SK-MEL-5 (cell line): ENCODE measurements at regions not wholly inside any gene's neighbourhood (a gene's known extent, or its start where the extent isn't known, plus 50 kb on each side); places are given as distances from the start of the nearest gene placed in this dataset.

ENCODE experiments used
- DNase-seq: peaks from one replicate; pipeline ENCODE4 v3.0.0-alpha.2; 2016; ENCODE audit warnings: low read depth, low spot score
- in situ Hi-C: cut with HindIII; loops from 2 replicates; pipeline ENCODE4 v1.10.0; 2016; ENCODE audit warnings: low sequenced_read_pairs, high pct_unique_total_duplicates, low pct_unique_long_range_greater_than_20kb

GRCh38 chr4:31598639-31599038, 878.5 kb downstream of the PCDH7 start:
- no peak for DNase-seq
- in situ Hi-C loops = no loop called here

- in situ Hi-C loops = no loop called here
- DNase-seq = no peak
Observed at GRCh38 chr4:31601793-31602192, 881.6 kb downstream of the PCDH7 start.

- in situ Hi-C loops = no loop called here
- DNase-seq = no peak
Observed at GRCh38 chr4:31613946-31614623, 893.9 kb downstream of the PCDH7 start.

GRCh38 chr4:31617667-31618066, 897.5 kb downstream of the PCDH7 start:
- no peak for DNase-seq
- in situ Hi-C loops = no loop called here

GRCh38 chr4:31620476-31620875, 900.3 kb downstream of the PCDH7 start:
- in situ Hi-C loops = no loop called here
- no peak for DNase-seq

GRCh38 chr4:31645236-31645635, 925.1 kb downstream of the PCDH7 start:
- no peak for DNase-seq
- in situ Hi-C loops = no loop called here

- in situ Hi-C loops = no loop called here
- peak; percentile 59 for DNase-seq
Observed at GRCh38 chr4:31647786-31648185, 927.6 kb downstream of the PCDH7 start.

- in situ Hi-C loops = no loop called here
Observed at GRCh38 chr4:31649878-31650277, 929.7 kb downstream of the PCDH7 start.

GRCh38 chr4:31651541-31651940, 931.4 kb downstream of the PCDH7 start:
- DNase-seq = peak; percentile 61
- in situ Hi-C loops = no loop called here

More at GRCh38 chr4:31649878-31650277, 929.7 kb downstream of the PCDH7 start:
- DNase-seq = no peak

GRCh38 chr4:31655328-31655727, 935.2 kb downstream of the PCDH7 start:
- in situ Hi-C loops = no loop called here
- no peak for DNase-seq

- in situ Hi-C loops = no loop called here
- DNase-seq = no peak
Observed at GRCh38 chr4:31657859-31658570, 937.8 kb downstream of the PCDH7 start.

GRCh38 chr4:31660916-31661315, 940.7 kb downstream of the PCDH7 start:
- no peak for DNase-seq
- in situ Hi-C loops = no loop called here

GRCh38 chr4:31662951-31663350, 942.8 kb downstream of the PCDH7 start:
- in situ Hi-C loops = no loop called here
- peak; percentile 80 for DNase-seq

GRCh38 chr4:31667686-31668085, 947.5 kb downstream of the PCDH7 start:
- in situ Hi-C loops = no loop called here
- no peak for DNase-seq

- in situ Hi-C loops = no loop called here
- peak; percentile 68 for DNase-seq
Observed at GRCh38 chr4:31674313-31674947, 954.3 kb downstream of the PCDH7 start.

GRCh38 chr4:31678356-31678755, 958.2 kb downstream of the PCDH7 start:
- in situ Hi-C loops = no loop called here
- no peak for DNase-seq

GRCh38 chr4:31682796-31683195, 962.6 kb downstream of the PCDH7 start:
- in situ Hi-C loops = no loop called here
- no peak for DNase-seq

GRCh38 chr4:31687717-31688342, 967.7 kb downstream of the PCDH7 start:
- in situ Hi-C loops = no loop called here
- no peak for DNase-seq
